ENCODE measurements at regions not wholly inside any gene's neighbourhood (a gene's known extent, or its start where the extent isn't known, plus 50 kb on each side); places are given as distances from the start of the nearest gene placed in this dataset.
"Not testable (repeated sequence)": the region's sequence is repeated elsewhere in the genome, so short reads cannot be mapped to it uniquely, and the experiment has no call there.

DNA sequence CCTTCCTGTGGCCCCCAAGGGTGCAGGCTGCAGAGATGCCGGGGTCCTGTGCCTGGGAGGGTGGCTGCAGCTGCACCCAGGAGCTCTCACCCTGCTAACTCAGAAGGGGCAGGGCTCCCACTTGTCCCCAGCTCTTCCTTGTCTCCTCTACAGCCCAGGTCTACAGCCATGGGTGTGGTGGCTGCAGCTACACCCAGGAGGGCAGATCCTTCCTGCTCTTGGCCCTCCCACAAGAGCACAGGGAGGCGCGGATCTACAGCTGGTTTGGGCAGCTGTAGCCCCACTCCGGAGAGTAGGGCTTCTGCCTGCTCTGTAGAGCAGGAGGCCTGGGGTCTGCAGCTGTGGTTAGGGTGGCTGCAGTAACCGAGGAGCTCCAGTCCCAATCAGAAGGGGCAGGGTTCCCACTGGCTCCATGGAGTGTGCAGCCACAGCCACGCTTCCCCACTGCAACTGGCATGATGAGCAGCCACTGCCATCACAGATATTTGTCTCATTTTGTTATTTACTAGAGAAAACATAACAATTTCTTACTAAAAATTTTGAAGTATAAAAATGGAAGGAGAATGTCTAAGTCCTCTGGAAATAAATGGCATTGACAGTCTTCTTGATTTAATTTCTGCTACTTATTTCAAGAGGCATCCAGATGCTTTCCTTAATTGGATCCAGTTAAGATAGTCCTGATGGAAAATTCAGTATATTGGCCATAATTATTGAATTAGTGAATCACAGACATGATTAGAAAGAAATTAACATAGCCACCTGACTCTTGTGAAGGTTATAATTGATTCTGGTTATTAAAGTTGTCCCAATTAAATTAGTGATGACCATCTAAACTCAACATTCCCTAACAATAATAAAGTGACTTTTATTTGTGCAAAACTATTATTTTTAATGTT lies 233.6 kb downstream of the KCNE4 start:
- DNase-seq (ENCODE audit: low read depth) = no peak

DNA sequence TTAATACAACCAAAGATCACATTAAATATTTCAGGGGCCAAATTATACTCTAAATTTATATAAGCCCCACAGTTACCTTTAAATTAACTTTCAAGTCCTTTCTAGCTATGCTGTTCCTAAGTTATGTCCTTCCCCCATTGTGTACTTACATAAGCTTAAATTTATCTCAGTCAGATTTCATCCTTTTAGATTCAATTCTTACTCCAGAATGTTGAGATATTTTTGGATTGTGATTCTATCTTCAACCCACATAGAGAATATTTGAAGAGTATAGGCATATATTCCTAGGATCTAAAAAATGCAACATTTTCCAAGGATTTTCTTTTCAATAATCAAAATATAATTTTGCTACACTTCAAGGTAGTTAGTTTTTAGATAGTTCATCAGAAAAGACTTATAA lies 242.8 kb downstream of the KCNE4 start:
- no peak for DNase-seq (ENCODE audit: low read depth)

DNA sequence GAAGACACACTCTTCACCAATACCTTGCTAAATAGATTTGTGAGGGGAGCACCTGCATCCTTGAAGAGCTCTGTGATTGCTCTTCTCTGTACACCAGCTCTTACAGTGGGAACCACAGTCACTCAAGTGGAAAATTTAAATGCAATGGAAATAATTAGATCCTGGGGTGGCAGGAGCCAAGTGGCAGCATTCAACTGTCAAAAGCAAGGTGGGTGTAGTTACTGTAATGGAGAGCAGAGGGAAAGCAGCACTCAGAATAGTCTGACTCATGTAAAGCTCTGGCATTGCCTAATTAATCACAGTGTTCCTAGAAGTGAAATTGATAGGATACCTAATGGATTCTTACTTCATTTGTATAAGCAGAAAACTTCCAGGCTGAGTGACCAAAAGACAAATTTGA lies 245.8 kb downstream of the KCNE4 start:
- no peak for DNase-seq (ENCODE audit: low read depth)

DNA sequence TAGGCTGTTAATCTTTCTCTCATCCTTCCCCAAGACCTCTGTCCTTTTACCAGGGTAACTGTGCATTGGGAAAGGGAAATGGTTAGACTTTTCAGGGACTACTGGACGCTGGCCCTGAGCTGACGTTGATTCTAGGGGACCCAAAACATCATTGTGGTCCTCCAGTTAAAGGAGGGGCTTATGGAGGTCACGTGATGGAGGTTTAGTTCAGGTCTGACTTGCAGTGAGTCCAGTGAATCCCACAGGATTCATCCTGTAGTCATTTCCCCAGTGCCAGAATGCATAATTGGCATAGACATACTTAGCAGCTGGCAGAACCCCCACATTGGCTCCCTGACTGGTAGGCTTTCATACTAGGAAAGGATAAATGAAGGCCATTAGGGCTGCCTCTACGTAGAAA lies 246.3 kb downstream of the KCNE4 start:
- not testable (repeated sequence) for DNase-seq (ENCODE audit: low read depth)

DNA sequence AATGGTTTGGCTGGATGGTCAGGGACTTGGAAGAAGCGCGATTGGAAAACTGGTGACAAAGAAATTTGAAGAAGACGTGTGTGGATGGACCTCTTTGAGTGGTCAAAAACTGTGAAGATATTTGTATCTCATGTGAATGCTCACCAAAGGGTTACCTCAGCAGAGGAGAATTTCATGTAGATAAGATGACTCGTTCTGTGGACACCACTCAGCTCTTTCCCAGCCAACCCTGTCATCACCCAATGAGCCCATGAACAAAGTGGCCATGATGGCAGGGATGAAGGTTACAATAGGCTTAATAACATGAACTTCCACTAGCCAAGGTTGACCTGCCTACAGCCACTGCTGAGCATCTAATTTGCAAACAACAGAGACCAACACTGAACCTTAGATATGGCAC lies 248.3 kb downstream of the KCNE4 start:
- no peak for DNase-seq (ENCODE audit: low read depth)

DNA sequence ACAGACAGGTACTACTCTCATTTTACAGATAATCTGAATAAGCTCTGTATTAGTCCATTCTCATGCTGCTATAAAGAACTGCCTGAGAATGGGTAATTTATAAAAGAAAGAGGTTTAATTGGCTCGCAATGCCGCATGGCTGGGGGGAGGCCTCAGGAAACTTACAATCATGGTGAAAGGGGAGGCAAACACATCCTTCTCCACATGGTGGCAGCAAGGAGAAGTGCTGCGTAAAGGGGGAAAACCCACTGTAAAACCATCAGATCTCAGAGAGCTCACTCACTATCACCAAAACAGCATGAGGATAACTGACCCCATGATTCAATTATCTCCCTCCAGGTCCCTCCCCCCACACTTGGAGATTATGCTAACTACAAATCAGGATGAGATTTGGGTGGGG lies 254.4 kb downstream of the KCNE4 start:
- peak; percentile 22 for DNase-seq (ENCODE audit: low read depth)

DNA sequence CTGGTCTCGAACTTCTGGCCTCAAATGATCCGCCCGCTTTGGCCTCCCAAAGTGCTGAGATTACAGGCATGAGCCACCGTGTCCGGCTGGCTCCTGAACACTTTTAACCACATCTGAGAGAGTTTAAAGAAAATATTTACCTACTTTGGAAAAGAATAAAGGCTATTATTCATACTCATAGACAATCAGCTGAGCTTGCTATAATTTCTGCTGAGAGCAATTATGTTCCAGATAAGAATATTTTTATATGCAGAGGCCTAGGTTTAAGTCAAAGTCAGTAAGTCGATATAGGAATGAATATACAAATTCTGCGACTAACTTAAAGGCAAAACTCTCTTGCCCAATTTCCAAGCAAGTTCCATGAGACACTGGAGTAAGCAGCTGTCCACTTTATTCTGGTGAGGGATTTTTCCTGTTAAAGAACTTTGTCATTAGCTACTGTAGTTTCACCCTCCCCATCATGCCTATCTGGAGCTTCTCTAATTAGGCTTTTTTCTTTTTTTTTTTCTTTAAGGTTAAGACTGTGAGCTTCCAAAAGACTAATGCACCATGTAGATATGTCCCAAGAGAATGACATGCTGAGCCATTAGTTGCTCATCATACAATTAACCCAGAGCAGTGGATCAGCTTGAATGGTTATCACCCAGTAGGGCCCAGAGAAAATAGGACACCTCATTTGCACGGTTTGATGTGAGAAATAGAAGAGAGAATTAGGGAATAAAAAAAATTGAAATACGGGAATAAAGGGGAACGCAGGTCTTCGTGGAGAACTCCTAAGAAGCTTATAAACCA lies 260.1 kb downstream of the KCNE4 start:
- DNase-seq (ENCODE audit: low read depth) = no peak

DNA sequence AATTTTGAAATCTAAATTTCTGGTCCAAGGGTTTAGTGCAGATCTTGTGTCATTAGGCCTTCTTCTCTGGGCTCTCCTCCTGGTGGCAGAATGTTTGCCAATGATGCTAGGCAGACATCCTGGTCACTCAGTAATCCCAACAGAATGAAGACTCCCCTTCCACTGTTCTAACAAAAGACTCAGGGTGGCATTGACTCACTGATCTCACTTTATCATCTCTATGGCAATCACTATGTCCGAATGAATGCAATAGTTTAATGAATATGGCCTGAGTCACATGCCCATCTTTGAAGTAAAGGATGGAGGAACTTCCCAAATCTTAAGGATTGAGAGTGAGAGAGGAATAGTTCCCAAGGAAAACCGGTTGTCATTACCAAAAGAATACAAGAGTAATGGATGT lies 261.1 kb downstream of the KCNE4 start:
- DNase-seq (ENCODE audit: low read depth) = no peak

DNA sequence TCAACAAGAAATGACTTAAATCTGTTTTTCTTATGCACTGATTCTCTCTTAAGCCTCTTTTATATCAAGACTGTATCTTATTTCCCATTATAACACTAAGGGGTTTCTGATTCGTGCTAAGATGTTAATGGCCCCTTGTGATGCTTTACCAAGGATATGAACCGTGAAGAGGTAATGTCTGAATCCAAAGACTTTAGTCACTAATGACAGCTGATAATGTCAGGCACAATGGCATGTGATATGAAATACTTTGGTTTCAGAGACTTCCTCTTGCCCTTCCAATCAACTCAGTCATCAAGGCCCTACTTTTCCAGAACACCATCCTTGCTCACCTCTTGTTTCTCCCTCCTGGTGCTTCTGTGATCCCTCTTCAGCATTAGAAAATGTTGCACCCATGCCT lies 262.8 kb downstream of the KCNE4 start:
- DNase-seq (ENCODE audit: low read depth) = peak; percentile 46

DNA sequence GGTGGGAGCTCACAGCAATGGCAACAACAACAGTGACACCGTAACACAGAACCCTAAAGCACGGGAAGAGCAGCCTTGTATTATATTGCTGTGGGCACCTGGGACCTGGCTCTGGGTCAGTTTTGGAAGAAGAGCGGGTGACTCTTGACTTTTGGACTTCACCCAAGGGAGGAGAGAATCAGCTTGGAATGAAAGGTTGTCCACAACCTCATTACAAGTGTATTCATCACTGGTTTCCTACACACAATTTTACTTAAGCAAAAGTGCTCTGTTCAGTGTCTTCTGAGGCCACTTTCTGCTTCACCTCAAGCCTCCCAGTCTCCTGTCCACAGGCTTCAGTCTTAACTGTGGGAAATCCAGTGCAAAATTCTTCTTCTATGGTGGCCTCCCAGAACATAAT lies 263.8 kb downstream of the KCNE4 start:
- DNase-seq (ENCODE audit: low read depth) = no peak

DNA sequence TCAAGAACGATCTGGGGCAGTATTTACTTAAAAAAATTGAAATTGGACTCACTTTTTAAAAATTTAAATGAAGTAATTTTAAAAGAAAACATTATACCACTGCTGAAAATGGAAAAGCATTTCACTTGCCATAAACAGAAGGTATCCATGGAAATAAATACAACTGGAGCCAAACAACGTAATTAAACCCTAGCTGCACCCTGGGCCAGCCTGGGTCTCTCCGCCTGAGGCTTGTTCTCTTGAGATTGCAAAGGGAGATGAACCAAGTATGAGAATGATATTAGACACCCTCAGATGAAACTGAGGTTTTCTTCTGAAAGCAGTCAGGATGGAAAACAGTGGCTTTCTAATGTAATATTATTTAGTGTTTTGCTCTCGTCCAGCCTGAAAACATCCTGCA lies 264.4 kb downstream of the KCNE4 start:
- no peak for DNase-seq (ENCODE audit: low read depth)

DNA sequence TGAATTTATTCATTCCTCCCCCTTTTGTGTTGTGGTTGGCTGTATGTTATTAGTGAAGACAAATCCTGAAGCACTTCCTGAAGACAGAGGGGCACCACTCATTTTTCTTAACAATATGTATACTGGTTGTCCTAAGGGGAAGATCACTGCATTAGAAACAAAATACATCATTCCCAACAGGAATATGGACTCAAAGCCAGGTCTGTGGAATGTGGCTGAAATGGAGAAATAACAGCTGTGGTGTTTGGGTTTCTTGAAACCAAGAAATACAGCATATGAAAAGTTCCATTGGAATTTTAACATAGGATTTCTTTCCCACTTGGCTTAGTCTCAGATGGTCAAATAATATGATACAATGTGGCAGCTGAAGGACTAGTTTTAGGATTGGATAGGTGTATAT lies 267.6 kb downstream of the KCNE4 start:
- DNase-seq (ENCODE audit: low read depth) = peak; percentile 55

DNA sequence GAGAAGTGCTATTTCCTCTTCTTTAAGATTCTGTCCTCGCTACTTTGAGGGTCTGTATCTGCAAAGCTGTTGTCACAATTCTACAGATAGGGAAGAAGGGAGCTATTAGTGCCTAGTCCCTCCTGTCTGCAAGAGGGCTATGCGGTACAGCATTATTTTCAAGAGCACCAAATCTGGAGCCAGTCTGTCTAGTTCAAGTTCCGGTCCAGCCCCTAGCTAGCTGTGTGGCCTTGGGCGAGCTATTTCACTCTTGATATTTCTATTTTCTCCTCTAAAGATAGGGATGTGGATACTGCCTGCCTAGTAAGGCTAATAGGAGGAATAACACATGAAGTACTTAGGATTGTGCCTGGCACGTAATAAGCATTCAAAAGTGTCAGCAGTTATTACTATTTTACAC lies 272.4 kb downstream of the KCNE4 start:
- no peak for DNase-seq (ENCODE audit: low read depth)

DNA sequence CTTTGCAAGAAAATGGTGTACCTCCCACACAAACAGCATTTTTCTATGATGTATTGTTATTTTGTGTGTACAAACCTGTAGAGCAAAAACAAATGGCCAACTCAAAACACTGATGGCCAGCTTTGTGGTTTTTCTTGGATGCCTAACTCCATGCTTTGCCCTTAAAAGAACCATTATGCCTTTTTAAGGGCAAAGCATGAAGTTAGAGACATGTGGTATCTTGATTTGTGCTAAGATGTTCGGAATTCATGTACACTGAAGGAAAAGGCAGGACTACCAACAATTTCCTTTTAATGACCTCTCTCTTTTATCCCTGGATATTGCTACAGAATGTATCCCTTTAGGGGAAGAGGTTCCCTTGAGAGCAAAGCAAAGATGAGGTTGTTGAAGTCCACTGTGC lies 273.6 kb downstream of the SCG2 start:
- no peak for DNase-seq (ENCODE audit: low read depth)

DNA sequence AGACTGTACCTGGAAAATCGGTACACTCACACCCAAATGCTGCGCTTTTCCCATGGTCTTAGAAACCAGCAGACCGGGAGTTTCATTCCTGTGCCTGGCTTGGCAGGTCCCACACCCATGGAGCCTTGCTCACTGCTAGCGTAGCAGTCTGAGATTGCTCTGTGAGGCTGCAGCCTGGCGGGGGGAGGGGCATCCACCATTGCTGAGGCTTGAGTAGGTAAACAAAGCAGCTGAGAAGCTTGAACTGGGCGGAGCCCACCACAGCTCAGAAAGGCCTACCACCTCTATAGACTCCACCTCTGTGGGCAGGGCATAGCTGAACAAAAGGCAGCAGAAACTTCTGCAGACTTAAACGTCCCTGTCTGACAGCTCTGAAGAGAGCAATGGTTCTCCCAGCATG lies 271.4 kb downstream of the SCG2 start:
- not testable (repeated sequence) for DNase-seq (ENCODE audit: low read depth)

DNA sequence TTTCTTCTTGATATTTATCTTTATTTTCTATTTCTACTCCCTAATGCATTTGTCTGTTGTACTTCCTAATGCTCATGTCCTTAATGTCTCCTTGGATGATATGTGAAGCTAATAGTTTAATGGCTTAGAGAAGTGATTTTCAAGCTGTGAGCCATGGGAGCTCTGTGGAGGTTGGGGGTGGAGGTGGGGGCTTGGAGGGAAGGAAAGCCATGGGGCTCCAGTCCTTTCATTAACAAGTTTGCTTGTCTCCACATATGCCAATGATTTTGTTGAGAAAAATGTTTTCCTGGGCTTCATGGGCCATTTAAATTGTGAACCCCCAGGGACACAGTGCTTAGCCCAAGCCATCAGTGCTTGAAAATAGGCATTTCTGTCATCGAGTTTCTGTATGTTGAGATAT lies 264.1 kb downstream of the SCG2 start:
- no peak for DNase-seq (ENCODE audit: low read depth)

DNA sequence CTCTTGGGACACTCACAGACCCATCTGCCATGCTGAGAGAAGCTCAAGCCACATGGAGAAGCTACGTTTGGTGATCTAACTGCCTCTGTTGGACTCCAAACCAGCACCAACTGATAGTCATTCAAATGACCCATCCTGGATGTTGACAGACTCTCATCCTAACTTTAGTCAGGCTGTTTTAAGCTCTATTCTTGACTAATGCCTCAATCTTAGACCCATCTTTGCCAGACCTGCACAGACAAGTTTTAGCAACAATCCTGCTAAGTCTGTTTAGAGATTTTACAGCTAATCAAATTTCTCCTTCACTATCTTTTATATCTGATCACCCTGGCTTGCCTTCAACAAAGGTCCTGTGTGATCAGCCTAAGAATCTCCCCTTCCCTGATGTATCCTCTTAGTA lies 245.1 kb downstream of the SCG2 start:
- DNase-seq (ENCODE audit: low read depth) = no peak

DNA sequence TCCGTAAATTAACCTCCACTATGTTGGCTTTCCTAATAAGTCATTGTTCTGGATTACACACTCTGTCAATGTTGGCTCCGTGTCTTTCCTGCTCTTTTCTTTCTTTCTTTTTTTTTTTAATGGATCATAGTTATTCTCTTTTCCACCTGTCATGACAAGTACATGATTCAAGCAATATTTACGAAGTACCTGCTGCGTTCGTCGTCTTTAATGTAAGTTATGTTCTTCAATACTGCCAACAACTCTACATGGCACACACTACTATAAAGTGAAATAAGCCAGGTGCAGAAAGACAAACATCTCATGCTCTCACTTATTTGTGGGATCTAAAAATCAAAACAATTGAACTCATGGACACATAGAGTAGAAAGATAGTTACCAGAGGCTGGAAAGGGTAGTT lies 239.1 kb downstream of the SCG2 start:
- no peak for DNase-seq (ENCODE audit: low read depth)

DNA sequence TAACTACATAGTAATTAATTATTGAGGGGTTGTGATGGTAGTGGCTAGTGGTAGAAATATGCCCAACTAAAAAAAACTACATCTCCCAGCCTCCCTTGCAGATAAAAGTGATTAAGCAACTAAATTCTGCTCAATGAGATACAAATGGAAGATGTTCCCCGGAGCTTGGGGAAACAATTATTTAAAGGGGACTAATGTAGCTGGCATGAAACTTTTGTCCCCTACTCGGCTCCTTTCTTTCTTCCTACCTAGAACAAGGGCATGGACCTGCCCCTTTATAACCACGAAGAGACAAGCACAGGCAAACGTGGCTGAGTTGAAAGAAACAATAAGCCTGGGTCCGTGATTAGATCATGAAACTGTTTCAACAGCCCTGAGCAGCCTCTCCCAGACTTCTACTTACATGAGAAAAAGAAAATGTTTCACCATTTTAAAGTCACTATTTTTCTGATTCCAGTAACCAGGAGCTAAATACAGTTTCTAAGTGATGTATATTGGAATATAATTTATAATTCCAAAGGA lies 236.9 kb downstream of the SCG2 start:
- DNase-seq (ENCODE audit: low read depth) = no peak

DNA sequence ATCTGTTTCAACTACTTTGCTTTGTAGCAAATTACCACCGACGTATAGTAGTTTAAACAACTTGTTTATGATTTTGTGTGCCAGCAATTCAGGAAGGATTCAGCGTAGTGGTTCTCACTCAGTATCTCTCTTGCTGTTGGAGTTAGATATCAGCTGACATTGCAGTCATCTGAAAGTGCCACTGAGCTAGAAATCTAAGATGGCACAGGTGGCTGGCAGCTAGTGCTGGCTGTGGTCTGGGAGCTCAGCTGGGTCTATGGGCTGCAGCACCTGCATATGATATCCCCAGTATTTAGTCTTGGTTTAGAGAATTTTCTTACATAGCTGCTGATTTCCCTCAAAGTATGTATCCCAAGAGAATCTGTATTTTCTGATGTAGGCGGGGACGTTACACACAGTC lies 235.6 kb downstream of the SCG2 start:
- no peak for DNase-seq (ENCODE audit: low read depth)

DNA sequence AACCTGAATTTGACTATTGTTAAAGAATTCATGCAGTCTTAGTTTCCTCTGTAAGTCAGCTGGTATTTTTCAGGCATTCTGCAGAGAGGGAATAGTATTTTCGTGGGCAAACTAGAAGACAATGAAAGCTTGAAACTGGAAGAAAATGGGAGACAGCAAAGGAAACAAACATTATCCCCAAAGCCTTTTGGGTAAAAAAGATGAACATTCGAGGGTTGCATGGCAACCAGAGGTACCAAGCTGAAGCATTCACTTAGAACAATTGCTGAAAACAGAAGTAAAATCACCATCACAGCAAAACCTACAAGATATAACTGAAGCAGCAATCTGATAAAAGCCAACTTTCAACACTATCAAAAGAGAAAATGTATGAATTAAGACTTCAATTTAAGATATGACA lies 233.7 kb downstream of the SCG2 start:
- DNase-seq (ENCODE audit: low read depth) = no peak

DNA sequence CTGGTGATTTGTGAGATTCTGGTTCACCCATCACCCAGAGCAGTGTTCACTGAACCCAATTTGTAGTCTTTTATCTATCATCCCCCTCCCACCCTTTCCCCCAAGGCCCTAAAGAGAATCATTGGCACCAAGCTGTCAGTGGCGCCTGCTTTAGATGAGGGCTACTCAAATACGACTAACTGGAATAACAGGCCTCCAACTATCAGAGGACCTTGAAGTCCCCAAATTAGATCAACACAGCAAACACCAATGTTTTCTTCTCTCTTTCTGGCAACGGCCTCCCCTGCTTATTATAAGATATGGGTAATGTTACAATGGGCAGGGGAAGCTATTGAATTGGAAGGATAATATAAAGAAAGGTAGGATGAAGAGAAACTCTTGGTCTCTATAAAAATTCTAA lies 232.3 kb downstream of the SCG2 start:
- no peak for DNase-seq (ENCODE audit: low read depth)

DNA sequence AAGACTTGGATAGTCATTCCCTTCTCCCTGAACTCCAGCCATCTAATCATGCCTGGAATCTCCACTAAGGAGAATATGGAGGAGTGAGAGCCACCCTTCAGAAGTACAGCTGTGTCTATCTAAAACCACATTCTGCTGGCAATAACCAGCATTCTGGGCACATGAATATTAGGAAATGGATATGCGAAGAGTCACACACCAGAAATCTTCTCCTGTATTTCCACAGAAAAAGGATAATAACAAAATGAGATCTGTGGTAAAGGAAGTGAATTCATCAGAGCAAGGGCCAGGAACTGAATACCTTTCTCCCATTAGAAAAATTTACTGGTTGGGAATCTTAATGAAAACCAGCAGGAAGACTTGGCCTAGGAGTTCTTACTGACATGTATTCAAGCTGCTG lies 218.8 kb downstream of the SCG2 start:
- peak; percentile 82 for DNase-seq (ENCODE audit: low read depth)

All from LHCN-M2 (cell line).